SK-N-SH treated with all-trans-retinoic acid at 6 μM for 48 hours (cell line): ENCODE measurements at regions not wholly inside any gene's neighbourhood (a gene's known extent, or its start where the extent isn't known, plus 50 kb on each side); places are given as distances from the start of the nearest gene placed in this dataset.

Experiments
- ATAC-seq: fragments of 200-7000 bp; cut with Tn5 transposase; 3 replicates; pipeline ENCODE4 v1.9.1; 2020; ENCODE audit warnings: mild to moderate bottlenecking, moderate library complexity
- ARNTL ChIP-seq: fragments of 450-650 bp; formaldehyde crosslinking; IDR thresholded peaks from 2 replicates; pipeline ENCODE4 v1.5.0; 2020; ENCODE audit warnings: low read depth, mild to moderate bottlenecking, moderate library complexity, borderline replicate concordance
- BACH2 ChIP-seq: fragments of 250-450 bp; sonication (Bioruptor Pico); IDR thresholded peaks from 2 replicates; pipeline ENCODE4 v1.9.0; 2021; ENCODE audit warnings: mild to moderate bottlenecking, borderline replicate concordance
- CSDC2 ChIP-seq: fragments of 250-450 bp; sonication (Bioruptor Pico); IDR thresholded peaks from 2 replicates; pipeline ENCODE4 v1.5.0; 2020; ENCODE audit warnings: mild to moderate bottlenecking, moderate library complexity
- ESRRG ChIP-seq: fragments of 250-450 bp; sonication (Bioruptor Pico); IDR thresholded peaks from 2 replicates; pipeline ENCODE4 v1.6.1; 2021; ENCODE audit warnings: mild to moderate bottlenecking
- GLIS3 ChIP-seq: fragments of 250-450 bp; sonication (Bioruptor Pico); IDR thresholded peaks from 2 replicates; pipeline ENCODE4 v1.5.0; 2020; ENCODE audit warnings: mild to moderate bottlenecking, moderate library complexity
- ISL1 ChIP-seq: fragments of 250-450 bp; sonication (Bioruptor Pico); IDR thresholded peaks from 2 replicates; pipeline ENCODE4 v2.1.2; 2022; ENCODE audit warnings: mild to moderate bottlenecking, moderate library complexity
- OSR1 ChIP-seq: fragments of 250-450 bp; sonication (Bioruptor Pico); IDR thresholded peaks from 2 replicates; pipeline ENCODE4 v1.8.0; 2022; ENCODE audit warnings: moderate library complexity, mild to moderate bottlenecking, inconsistent platforms
- PATZ1 ChIP-seq: fragments of 250-450 bp; sonication (Bioruptor Pico); IDR thresholded peaks from 2 replicates; pipeline ENCODE4 v1.8.0; 2020; ENCODE audit warnings: mild to moderate bottlenecking, moderate library complexity, borderline replicate concordance
- POU6F1 ChIP-seq: fragments of 250-450 bp; sonication (Bioruptor Pico); IDR thresholded peaks from 2 replicates; pipeline ENCODE4 v1.8.0; 2021; ENCODE audit warnings: low read depth, mild to moderate bottlenecking, moderate library complexity, borderline replicate concordance
- PPARA ChIP-seq: fragments of 250-450 bp; sonication (Bioruptor Pico); IDR thresholded peaks from 2 replicates; pipeline ENCODE4 v1.5.0; 2020; ENCODE audit warnings: mild to moderate bottlenecking, borderline replicate concordance
- RARB ChIP-seq: fragments of 250-450 bp; sonication (Bioruptor Pico); IDR thresholded peaks from 2 replicates; pipeline ENCODE4 v1.8.0; 2021; ENCODE audit warnings: mild to moderate bottlenecking, moderate library complexity
- SNAI2 ChIP-seq: fragments of 250-450 bp; sonication (Bioruptor Pico); IDR thresholded peaks from 2 replicates; pipeline ENCODE4 v1.5.0; 2020; ENCODE audit warnings: mild to moderate bottlenecking, moderate library complexity
- TCF4 ChIP-seq: fragments of 250-450 bp; sonication (Bioruptor Pico); IDR thresholded peaks from 2 replicates; pipeline ENCODE4 v1.8.0; 2021; ENCODE audit warnings: mild to moderate bottlenecking, moderate library complexity, borderline replicate concordance
- TOX ChIP-seq: fragments of 250-450 bp; sonication (Bioruptor Pico); IDR thresholded peaks from 2 replicates; pipeline ENCODE4 v1.8.0; 2021; ENCODE audit warnings: mild to moderate bottlenecking, moderate library complexity, borderline replicate concordance
- TSHZ2 ChIP-seq: fragments of 250-450 bp; sonication (Bioruptor Pico); IDR thresholded peaks from 2 replicates; pipeline ENCODE4 v1.5.0; 2020; ENCODE audit warnings: mild to moderate bottlenecking, moderate library complexity
- ZC3H10 ChIP-seq: fragments of 250-450 bp; sonication (Bioruptor Pico); IDR thresholded peaks from 2 replicates; pipeline ENCODE4 v1.5.1; 2021; ENCODE audit warnings: mild to moderate bottlenecking, moderate library complexity
- ZFP3 ChIP-seq: fragments of 250-450 bp; sonication (Bioruptor Pico); IDR thresholded peaks from 2 replicates; pipeline ENCODE4 v1.5.0; 2020; ENCODE audit warnings: mild to moderate bottlenecking, moderate library complexity
- ZFP30 ChIP-seq: fragments of 450-650 bp; formaldehyde crosslinking; IDR thresholded peaks from 2 replicates; pipeline ENCODE4 v1.5.0; 2022; ENCODE audit warnings: mild to moderate bottlenecking, moderate library complexity
- ZNF565 ChIP-seq: fragments of 450-650 bp; formaldehyde crosslinking; conservative IDR thresholded peaks from 2 replicates; pipeline ENCODE4 v1.5.0; 2020; ENCODE audit warnings: low read depth, mild to moderate bottlenecking, moderate library complexity
- ZNF70 ChIP-seq: fragments of 450-650 bp; formaldehyde crosslinking; IDR thresholded peaks from 2 replicates; pipeline ENCODE4 v1.5.0; 2020; ENCODE audit warnings: mild to moderate bottlenecking, moderate library complexity
- ZNF8 ChIP-seq: fragments of 450-650 bp; formaldehyde crosslinking; IDR thresholded peaks from 2 replicates; pipeline ENCODE4 v1.5.0; 2020; ENCODE audit warnings: mild to moderate bottlenecking, moderate library complexity
- TF ChIP-seq, protein P1 (sequence below): fragments of 250-450 bp; sonication (Bioruptor Pico); IDR thresholded peaks from 2 replicates; pipeline ENCODE4 v1.5.1; 2021; ENCODE audit warnings: mild to moderate bottlenecking, moderate library complexity
- TF ChIP-seq, protein P2 (sequence below): fragments of 250-450 bp; sonication (Bioruptor Pico); IDR thresholded peaks from 2 replicates; pipeline ENCODE4 v1.5.1; 2020; ENCODE audit warnings: low read depth, mild to moderate bottlenecking, moderate library complexity

DNA sequence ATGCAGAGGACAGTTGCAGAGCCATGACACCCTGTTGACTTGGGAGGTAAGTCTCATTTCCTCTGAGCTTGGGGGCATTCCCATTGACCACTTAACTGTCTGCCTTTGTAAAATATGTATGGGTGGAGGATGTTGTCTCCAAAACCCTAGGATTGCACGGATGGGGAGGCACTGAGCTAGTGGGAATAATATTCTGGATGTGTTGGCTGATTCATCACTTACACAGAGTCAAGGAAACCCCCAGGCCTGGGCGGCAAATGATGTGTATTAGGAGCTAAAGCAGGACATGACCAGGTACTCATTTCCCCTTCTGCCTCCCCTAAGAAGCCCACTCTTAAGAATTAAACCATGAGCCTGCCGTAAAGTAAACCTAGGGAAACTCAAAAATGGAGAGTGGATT, 319.4 kb downstream of the VRK1 start:
- TF ChIP-seq ZNF565 (no peak), RARB (CRISPR knock-in tag) (no peak), GLIS3 (CRISPR knock-in tag) (no peak), ZNF8 (no peak), CSDC2 (no peak), ESRRG (CRISPR knock-in tag) (no peak), BACH2 (no peak), ZFP3 (no peak), ZNF70 (no peak)
- ATAC-seq = no peak

DNA sequence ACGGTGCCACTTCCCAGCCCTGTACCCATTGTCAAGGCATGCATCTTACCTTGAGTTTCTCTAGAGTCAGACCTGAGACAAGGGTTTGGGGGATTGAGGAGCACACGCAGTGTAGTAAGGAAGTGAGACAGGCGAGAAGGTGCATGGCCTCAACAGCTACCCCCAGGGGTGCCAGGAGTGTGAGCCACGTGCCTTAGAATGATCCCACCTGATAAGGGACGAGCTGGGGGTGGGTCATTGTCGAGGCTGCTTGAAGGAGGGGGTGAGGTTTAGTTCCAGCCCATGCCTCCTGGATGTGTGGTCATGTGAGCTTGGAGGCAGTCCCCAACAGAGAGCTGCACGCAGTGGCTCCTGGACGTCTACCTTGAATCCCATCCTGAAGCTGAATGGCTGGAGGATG, 320.5 kb downstream of the VRK1 start:
- TF ChIP-seq ZNF8 = no peak
- no peak for TF ChIP-seq ISL1
- TF ChIP-seq CSDC2 = no peak
- ATAC-seq = no peak

DNA sequence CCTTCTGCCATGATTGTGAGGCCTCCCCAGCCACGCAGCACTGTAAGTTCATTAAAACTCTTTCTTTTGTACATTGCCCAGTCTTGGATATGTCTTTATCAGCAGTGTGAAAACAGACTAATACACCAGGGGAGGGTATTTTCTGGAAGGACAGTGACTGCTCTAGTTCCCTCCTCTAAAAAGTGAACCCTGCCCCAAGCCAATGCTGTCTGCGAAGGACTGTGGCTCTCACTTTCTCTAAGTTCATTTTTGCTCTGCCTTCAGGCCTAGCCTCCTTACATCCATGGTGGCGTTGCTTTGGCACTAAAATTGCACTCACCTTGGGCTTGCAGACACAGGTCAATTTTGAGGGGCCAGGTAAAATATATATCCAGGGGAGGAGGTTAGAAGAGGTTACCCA, 323.0 kb downstream of the VRK1 start:
- TF ChIP-seq ZNF565 = no peak
- no peak for TF ChIP-seq ZNF8
- TF ChIP-seq ARNTL (CRISPR knock-in tag) = no peak
- no peak for TF ChIP-seq TOX (CRISPR knock-in tag)
- no peak for TF ChIP-seq BACH2
- TF ChIP-seq, protein P1, sequence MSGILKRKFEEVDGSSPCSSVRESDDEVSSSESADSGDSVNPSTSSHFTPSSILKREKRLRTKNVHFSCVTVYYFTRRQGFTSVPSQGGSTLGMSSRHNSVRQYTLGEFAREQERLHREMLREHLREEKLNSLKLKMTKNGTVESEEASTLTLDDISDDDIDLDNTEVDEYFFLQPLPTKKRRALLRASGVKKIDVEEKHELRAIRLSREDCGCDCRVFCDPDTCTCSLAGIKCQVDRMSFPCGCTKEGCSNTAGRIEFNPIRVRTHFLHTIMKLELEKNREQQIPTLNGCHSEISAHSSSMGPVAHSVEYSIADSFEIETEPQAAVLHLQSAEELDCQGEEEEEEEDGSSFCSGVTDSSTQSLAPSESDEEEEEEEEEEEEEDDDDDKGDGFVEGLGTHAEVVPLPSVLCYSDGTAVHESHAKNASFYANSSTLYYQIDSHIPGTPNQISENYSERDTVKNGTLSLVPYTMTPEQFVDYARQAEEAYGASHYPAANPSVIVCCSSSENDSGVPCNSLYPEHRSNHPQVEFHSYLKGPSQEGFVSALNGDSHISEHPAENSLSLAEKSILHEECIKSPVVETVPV = no peak
- no peak for TF ChIP-seq ISL1
- no peak for TF ChIP-seq ESRRG (CRISPR knock-in tag)
- no peak for TF ChIP-seq SNAI2 (CRISPR knock-in tag)
- TF ChIP-seq POU6F1 (CRISPR knock-in tag) = no peak
- TF ChIP-seq ZFP30 (CRISPR knock-in tag) = no peak
- TF ChIP-seq OSR1 (CRISPR knock-in tag) = no peak
- no peak for TF ChIP-seq ZC3H10 (CRISPR knock-in tag)
- no peak for ATAC-seq

- TF ChIP-seq ESRRG (CRISPR knock-in tag) = no peak
- TF ChIP-seq RARB (CRISPR knock-in tag) = no peak
- TF ChIP-seq, protein P2, sequence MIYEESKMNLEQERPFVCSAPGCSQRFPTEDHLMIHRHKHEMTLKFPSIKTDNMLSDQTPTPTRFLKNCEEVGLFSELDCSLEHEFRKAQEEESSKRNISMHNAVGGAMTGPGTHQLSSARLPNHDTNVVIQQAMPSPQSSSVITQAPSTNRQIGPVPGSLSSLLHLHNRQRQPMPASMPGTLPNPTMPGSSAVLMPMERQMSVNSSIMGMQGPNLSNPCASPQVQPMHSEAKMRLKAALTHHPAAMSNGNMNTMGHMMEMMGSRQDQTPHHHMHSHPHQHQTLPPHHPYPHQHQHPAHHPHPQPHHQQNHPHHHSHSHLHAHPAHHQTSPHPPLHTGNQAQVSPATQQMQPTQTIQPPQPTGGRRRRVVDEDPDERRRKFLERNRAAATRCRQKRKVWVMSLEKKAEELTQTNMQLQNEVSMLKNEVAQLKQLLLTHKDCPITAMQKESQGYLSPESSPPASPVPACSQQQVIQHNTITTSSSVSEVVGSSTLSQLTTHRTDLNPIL (CRISPR knock-in tag) = no peak
- TF ChIP-seq ISL1 = no peak
- no peak for TF ChIP-seq ZC3H10 (CRISPR knock-in tag)
- no peak for TF ChIP-seq CSDC2
- no peak for TF ChIP-seq TOX (CRISPR knock-in tag)
- no peak for TF ChIP-seq TCF4 (CRISPR knock-in tag)
- no peak for TF ChIP-seq ZNF8
- no peak for TF ChIP-seq PATZ1
- no peak for TF ChIP-seq BACH2
- no peak for TF ChIP-seq ZFP3
- TF ChIP-seq OSR1 (CRISPR knock-in tag) = no peak
- TF ChIP-seq SNAI2 (CRISPR knock-in tag) = no peak
- TF ChIP-seq ZNF565 = no peak
- no peak for TF ChIP-seq ZFP30 (CRISPR knock-in tag)
- no peak for TF ChIP-seq PPARA (CRISPR knock-in tag)
- ATAC-seq = no peak
Measured at GRCh38 chr14:97120611-97121031, 323.4 kb downstream of the VRK1 start.

DNA sequence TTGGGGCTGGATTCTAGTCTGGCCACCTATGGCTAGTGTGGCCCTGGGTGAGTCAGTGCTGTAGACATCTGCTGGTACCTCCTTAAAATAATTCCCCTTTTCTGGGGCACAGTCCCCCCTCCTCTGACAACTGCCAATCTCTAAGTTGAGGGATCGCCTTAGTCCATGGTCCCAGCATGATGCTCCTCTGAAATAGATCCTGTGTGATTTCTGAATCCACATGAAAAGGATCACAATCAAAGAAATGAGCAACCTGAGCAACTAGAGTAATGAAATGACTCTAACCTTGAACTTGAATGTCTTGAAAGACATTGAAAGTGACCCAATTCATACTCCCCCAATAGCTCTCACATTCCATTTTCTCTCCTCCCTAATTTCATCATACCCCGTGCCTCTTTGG, 332.5 kb downstream of the VRK1 start:
- no peak for ATAC-seq
- TF ChIP-seq RARB (CRISPR knock-in tag) (no peak), ARNTL (CRISPR knock-in tag) (no peak), SNAI2 (CRISPR knock-in tag) (no peak), ZNF70 (no peak), ZFP3 (no peak), BACH2 (no peak), ZNF565 (no peak), ZC3H10 (CRISPR knock-in tag) (no peak), PATZ1 (no peak), ZFP30 (CRISPR knock-in tag) (no peak), TSHZ2 (no peak)
